ENCODE measurements at regions not wholly inside any gene's neighbourhood (a gene's known extent, or its start where the extent isn't known, plus 50 kb on each side); places are given as distances from the start of the nearest gene placed in this dataset.

GRCh38 chr12:92270521-92270920, 124.9 kb upstream of the BTG1 start (continued):
- TF ChIP-seq BCLAF1 (IDR thresholded peaks at IDR 0.05) (no peak), ZNF24 (IDR thresholded peaks at IDR 0.05) (no peak), ATF2 (IDR thresholded peaks at IDR 0.05; ENCODE audit: low read length) (no peak), ZNF622 (IDR thresholded peaks at IDR 0.05) (no peak), RAD51 (IDR thresholded peaks at IDR 0.05) (no peak), DPF2 (IDR thresholded peaks at IDR 0.05) (no peak), ESRRA (IDR thresholded peaks at IDR 0.05; ENCODE audit: low read length) (no peak), MEF2B (IDR thresholded peaks at IDR 0.05; ENCODE audit: partially characterized antibody, poor library complexity, severe bottlenecking) (no peak)

- no peak overlapping the region for H3K27ac ChIP-seq (ENCODE audit: control insufficient read depth, insufficient read depth)
- H3K27me3 ChIP-seq (replicated peaks in 1 of 2; ENCODE audit: control insufficient read depth in 2 of 2, insufficient read depth in 2 of 2, low read length in 1 of 2): no peaks in the 10 kb centered on the region
- ChIA-PET RAD21 (ENCODE audit: unreplicated experiment) (no interaction called here), POLR2A (no interaction called here), SMC1A (ENCODE audit: uncharacterized antibody, unreplicated experiment) (interaction anchor here (1.2 to 1.3 kb wide), 2 partner anchors 13 to 22 kb away, joined by 3 read pairs; no protein-coding TSS in a partner anchor), CTCF (interaction anchor here (1.0 kb wide), 1 partner anchor 10 kb away, joined by 3 read pairs; no protein-coding TSS in a partner anchor)
- H3K79me2 ChIP-seq (ENCODE audit: control insufficient read depth, insufficient read depth, low read length): no peaks in the 10 kb centered on the region
- H4K20me1 ChIP-seq (ENCODE audit: control insufficient read depth, insufficient read depth): no peaks in the 10 kb centered on the region
- in situ Hi-C loops (cut with MboI) (no loop called here), intact Hi-C loops (cut with micrococcal nuclease; ENCODE audit: unreplicated experiment) (no loop called here)
- no peak overlapping the region for H3K9ac ChIP-seq (ENCODE audit: control insufficient read depth, insufficient read depth, low read length)
- no peaks in the 10 kb centered on the region for H3K36me3 ChIP-seq (ENCODE audit: control insufficient read depth in 2 of 2, insufficient read depth in 2 of 2, low read length in 1 of 2)
- no peak overlapping the region for H3K4me2 ChIP-seq (ENCODE audit: control insufficient read depth, insufficient read depth)
- FAIRE-seq: no peak
- no peak for ATAC-seq
- H3K4me3 ChIP-seq: no peak overlapping the region
- no peak for TF ChIP-seq ZNF687 (IDR thresholded peaks at IDR 0.05)
- H3K4me1 ChIP-seq (ENCODE audit: control insufficient read depth, insufficient read depth, low read length): no peaks in the 10 kb centered on the region
- no peak overlapping the region for H2AFZ ChIP-seq (ENCODE audit: control insufficient read depth, low read depth, low read length)
- BruUV-seq (replicated peaks): no TSS peak
- H3K9me3 ChIP-seq (replicated peaks; ENCODE audit: control insufficient read depth, insufficient read depth, low read length): no peaks in the 10 kb centered on the region
- DNase-seq (ENCODE audit: low read depth, low spot score): no peak
These were observed 123.3 kb upstream of the BTG1 start for GRCh38 chr12:92268946-92269345.

Measured in GM12878 (cell line).